SK-N-SH (cell line): ENCODE measurements at regions not wholly inside any gene's neighbourhood (a gene's known extent, or its start where the extent isn't known, plus 50 kb on each side); places are given as distances from the start of the nearest gene placed in this dataset.

Experiments used
- CTCF ChIA-PET: fragments of 300-600, 350-600 bp; formaldehyde crosslinking; extraction: SDS; loops from one replicate; lab custom pipeline; 2021; lab: Yijun Ruan, JAX
- POLR2A ChIA-PET: fragments of 350-600 bp; sonication (Branson Sonifier 250); formaldehyde crosslinking; extraction: SDS; loops from one replicate; lab custom pipeline; 2020; ENCODE audit warnings: antibody characterized with exemption, inconsistent platforms; lab: Yijun Ruan, JAX
- DNase-seq: peaks from one replicate; pipeline ENCODE4 v3.0.0; 2012
- H2AFZ ChIP-seq: fragments of 200-600 bp; sonication (generic); 2 replicates; pipeline ENCODE4 v1.8.1; 2016; ENCODE audit warnings: antibody characterized with exemption, mild to moderate bottlenecking, low read depth
- H3F3A ChIP-seq: fragments of 200-600 bp; sonication (generic); replicated peaks from 2 replicates; pipeline ENCODE3; 2016; ENCODE audit warnings: antibody characterized with exemption, mild to moderate bottlenecking; ENCODE audit not compliant: insufficient read depth
- H3K27ac ChIP-seq, 2 experiments: fragments of 200-500 bp in 1 of 2; fragments of 200-600 bp in 1 of 2; sonication (Bioruptor generic) in 1 of 2; sonication (generic), shearing (Covaris generic) in 1 of 2; 2 replicates each; pipeline versions ENCODE4 v1.5.1 to v1.6.1; 2014 to 2016; ENCODE audit warnings: low read depth in 2 of 2, inconsistent platforms in 1 of 2, low read length in 1 of 2, mild to moderate bottlenecking in 1 of 2, mixed read lengths in 1 of 2
- H3K27me3 ChIP-seq: fragments of 200-600 bp; sonication (generic), shearing (Covaris generic); 2 replicates; pipeline ENCODE4 v1.6.1; 2016; ENCODE audit warnings: mixed run types; ENCODE audit not compliant: insufficient read depth
- H3K36me3 ChIP-seq, 2 experiments: fragments of 200-500 bp in 1 of 2; fragments of 200-600 bp in 1 of 2; sonication (Bioruptor generic) in 1 of 2; sonication (generic) in 1 of 2; replicated peaks in 1 of 2; 2 replicates each; pipeline versions ENCODE3 to v1.5.1; 2014 to 2016; ENCODE audit warnings: low read length in 1 of 2, mild to moderate bottlenecking in 1 of 2; ENCODE audit not compliant: insufficient read depth in 2 of 2, control insufficient read depth in 1 of 2
- H3K4me1 ChIP-seq, 2 experiments: fragments of 200-500 bp in 1 of 2; fragments of 200-600 bp in 1 of 2; sonication (Bioruptor generic) in 1 of 2; sonication (generic), shearing (Covaris generic) in 1 of 2; 2 replicates each; pipeline versions ENCODE4 v1.5.1 to v1.6.1; 2014 to 2016; ENCODE audit warnings: low read depth in 1 of 2, low read length in 1 of 2, mixed run types in 1 of 2; ENCODE audit not compliant: insufficient read depth in 2 of 2, control insufficient read depth in 1 of 2
- H3K4me2 ChIP-seq: fragments of 200-600 bp; sonication (generic), shearing (Covaris generic); 2 replicates; pipeline ENCODE4 v1.6.1; 2017; ENCODE audit warnings: mixed run types
- H3K4me3 ChIP-seq, 2 experiments: fragments of 200-500 bp in 1 of 2; fragments of 200-600 bp in 1 of 2; sonication (Bioruptor generic) in 1 of 2; sonication (generic), shearing (Covaris generic) in 1 of 2; 2 replicates each; pipeline versions ENCODE4 v1.5.1 to v1.8.1; 2014 to 2016; ENCODE audit warnings: low read depth in 2 of 2, inconsistent platforms in 1 of 2, low read length in 1 of 2, mild to moderate bottlenecking in 1 of 2, mixed read lengths in 1 of 2, moderate library complexity in 1 of 2
- H3K79me2 ChIP-seq: fragments of 200-600 bp; sonication (generic); 2 replicates; pipeline ENCODE4 v1.8.1; 2017; ENCODE audit warnings: mild to moderate bottlenecking; ENCODE audit not compliant: insufficient read depth
- H3K9ac ChIP-seq: fragments of 200-600 bp; sonication (generic); 2 replicates; pipeline ENCODE4 v1.6.1; 2017; ENCODE audit warnings: mixed run types
- H3K9me2 ChIP-seq: fragments of 200-600 bp; sonication (generic); 2 replicates; pipeline ENCODE4 v1.6.1; 2017; ENCODE audit warnings: mixed run types
- H3K9me3 ChIP-seq: fragments of 200-600 bp; sonication (generic); 2 replicates; pipeline ENCODE4 v1.6.1; 2017; ENCODE audit warnings: mixed run types, mild to moderate bottlenecking, moderate library complexity
- H4K20me1 ChIP-seq: fragments of 200-600 bp; sonication (generic); 2 replicates; pipeline ENCODE4 v1.6.1; 2017; ENCODE audit warnings: mild to moderate bottlenecking, mixed run types; ENCODE audit not compliant: insufficient read depth
- CHD2 ChIP-seq: fragments of 150-350 bp; IDR thresholded peaks from 2 replicates; pipeline ENCODE4 v1.6.1; 2018; ENCODE audit warnings: low read length; ENCODE audit not compliant: partially characterized antibody
- EZH2phosphoT487 ChIP-seq: fragments of 200-600 bp; sonication (generic); IDR thresholded peaks from 2 replicates; pipeline ENCODE4 v1.6.1; 2017; ENCODE audit warnings: low read depth, mixed run types, mild to moderate bottlenecking, antibody characterized with exemption, moderate library complexity, borderline replicate concordance
- FOSL2 ChIP-seq: IDR thresholded peaks from 2 replicates; pipeline ENCODE4 v1.4.0; 2012; ENCODE audit warnings: low read depth, mild to moderate bottlenecking, moderate library complexity, borderline replicate concordance
- GABPA ChIP-seq: IDR thresholded peaks from 2 replicates; pipeline ENCODE4 v1.4.0; 2012; ENCODE audit warnings: low read depth, mild to moderate bottlenecking
- MXI1 ChIP-seq: IDR thresholded peaks from 2 replicates; pipeline ENCODE4 v1.6.1; 2012; ENCODE audit warnings: mild to moderate bottlenecking, low read depth, low read length, improper control_type of control experiment
- NFIC ChIP-seq: IDR thresholded peaks from 2 replicates; pipeline ENCODE4 v1.4.0; 2012; ENCODE audit warnings: borderline replicate concordance
- POLR2AphosphoS5 ChIP-seq: IDR thresholded peaks from 2 replicates; pipeline ENCODE4 v1.6.1; 2012; ENCODE audit warnings: low read depth, low read length
- RAD21 ChIP-seq: IDR thresholded peaks from 2 replicates; pipeline ENCODE4 v1.6.1; 2012; ENCODE audit warnings: mild to moderate bottlenecking, low read length
- RCOR1 ChIP-seq: fragments of 150-350 bp; IDR thresholded peaks from 2 replicates; pipeline ENCODE4 v1.6.1; 2017; ENCODE audit warnings: antibody characterized with exemption, low read length
- RXRA ChIP-seq: IDR thresholded peaks from 2 replicates; pipeline ENCODE4 v1.4.0; 2012; ENCODE audit warnings: low read depth, mild to moderate bottlenecking, borderline replicate concordance
- SIN3A ChIP-seq: IDR thresholded peaks from 2 replicates; pipeline ENCODE4 v1.6.1; 2012; ENCODE audit warnings: low read depth, mild to moderate bottlenecking, low read length, moderate library complexity, borderline replicate concordance
- SMC3 ChIP-seq: IDR thresholded peaks from 2 replicates; pipeline ENCODE4 v1.6.1; 2012; ENCODE audit warnings: low read depth, low read length, improper control_type of control experiment
- TAF1 ChIP-seq: IDR thresholded peaks from 2 replicates; pipeline ENCODE4 v1.6.1; 2012; ENCODE audit warnings: low read depth, mild to moderate bottlenecking, low read length, moderate library complexity, borderline replicate concordance
- TCF12 ChIP-seq: IDR thresholded peaks from 2 replicates; pipeline ENCODE4 v1.4.0; 2012
- TEAD4 ChIP-seq: IDR thresholded peaks from 2 replicates; pipeline ENCODE4 v1.4.0; 2012; ENCODE audit warnings: mild to moderate bottlenecking, borderline replicate concordance; ENCODE audit not compliant: insufficient read depth
- WGBS: methylation state at CpG from one replicate; pipeline ENCODE4 v1.1.6; 2017; ENCODE audit warnings: low lambda C conversion rate; 5-methylcytosine and 5-hydroxymethylcytosine counted together
- TF ChIP-seq, protein P1 (sequence below): IDR thresholded peaks from 2 replicates; pipeline ENCODE4 v1.4.0; 2012; ENCODE audit warnings: low read depth, borderline replicate concordance
- TF ChIP-seq, protein P2 (sequence below): IDR thresholded peaks from 2 replicates; pipeline ENCODE4 v1.4.0; 2012; ENCODE audit warnings: low read depth
- TF ChIP-seq, protein P3 (sequence below): fragments of 200-600 bp; sonication (generic); IDR thresholded peaks from 2 replicates; pipeline ENCODE4 v1.6.1; 2017; ENCODE audit warnings: antibody characterized with exemption, mild to moderate bottlenecking, moderate library complexity
- TF ChIP-seq, protein P4 (sequence below): fragments of 150-350 bp; IDR thresholded peaks from 2 replicates; pipeline ENCODE4 v1.6.1; 2017; ENCODE audit warnings: antibody characterized with exemption, low read length, low read depth, borderline replicate concordance
- TF ChIP-seq, protein P5 (sequence below): IDR thresholded peaks from 2 replicates; pipeline ENCODE4 v1.4.0; 2012; ENCODE audit warnings: low read depth, borderline replicate concordance

DNA sequence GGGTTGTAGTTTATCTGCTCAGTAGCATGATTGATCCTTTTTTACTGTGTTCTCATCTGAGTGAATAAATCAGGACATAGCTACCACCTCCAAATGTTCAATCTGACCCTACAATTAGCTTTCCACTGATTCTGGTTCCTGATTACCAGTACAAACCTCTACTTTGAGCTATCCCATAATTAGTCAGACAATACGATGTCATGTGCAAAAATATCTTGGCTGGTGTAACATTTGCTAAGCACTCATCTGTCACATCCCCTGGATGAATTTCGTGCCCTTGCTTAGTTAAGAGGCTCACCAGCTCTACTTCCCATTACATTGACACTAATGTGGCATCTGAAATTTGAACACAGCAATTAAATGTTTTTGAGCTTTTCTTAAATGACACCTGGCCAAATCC lies 1101.0 kb upstream of the PCDH7 start:
- CTCF ChIA-PET, result no interaction called here
- H3K27me3 ChIP-seq, result no peaks in the 10 kb centered on the region
- DNase-seq, result no peak
- no peaks in the 10 kb centered on the region for H3K36me3 ChIP-seq
- no peak overlapping the region for H3K27ac ChIP-seq
- H3K9ac ChIP-seq, result no peak overlapping the region
- H3F3A ChIP-seq, result no peaks in the 10 kb centered on the region
- H3K79me2 ChIP-seq, result no peaks in the 10 kb centered on the region
- no peaks in the 10 kb centered on the region for H3K4me1 ChIP-seq
- no peaks in the 10 kb centered on the region for H4K20me1 ChIP-seq
- 6% methylated on average over 2 of the region's 2 CpGs for WGBS
- H3K4me3 ChIP-seq, result no peak overlapping the region
- H3K9me2 ChIP-seq, result no peaks in the 10 kb centered on the region
- no peaks in the 10 kb centered on the region for H3K9me3 ChIP-seq
- no peak overlapping the region for H3K4me2 ChIP-seq
- no peak overlapping the region for H2AFZ ChIP-seq
- TF ChIP-seq RAD21 (no peak), TAF1 (no peak), RXRA (no peak), NFIC (no peak), GABPA (no peak), FOSL2 (no peak), SIN3A (no peak), POLR2AphosphoS5 (no peak), TEAD4 (no peak), TCF12 (no peak), SMC3 (no peak), MXI1 (no peak), RCOR1 (no peak), EZH2phosphoT487 (no peak), CHD2 (no peak)
- TF ChIP-seq, protein P1, sequence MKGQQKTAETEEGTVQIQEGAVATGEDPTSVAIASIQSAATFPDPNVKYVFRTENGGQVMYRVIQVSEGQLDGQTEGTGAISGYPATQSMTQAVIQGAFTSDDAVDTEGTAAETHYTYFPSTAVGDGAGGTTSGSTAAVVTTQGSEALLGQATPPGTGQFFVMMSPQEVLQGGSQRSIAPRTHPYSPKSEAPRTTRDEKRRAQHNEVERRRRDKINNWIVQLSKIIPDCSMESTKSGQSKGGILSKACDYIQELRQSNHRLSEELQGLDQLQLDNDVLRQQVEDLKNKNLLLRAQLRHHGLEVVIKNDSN, result no peak
- TF ChIP-seq, protein P2, sequence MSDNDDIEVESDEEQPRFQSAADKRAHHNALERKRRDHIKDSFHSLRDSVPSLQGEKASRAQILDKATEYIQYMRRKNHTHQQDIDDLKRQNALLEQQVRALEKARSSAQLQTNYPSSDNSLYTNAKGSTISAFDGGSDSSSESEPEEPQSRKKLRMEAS, result no peak
- TF ChIP-seq, protein P3, sequence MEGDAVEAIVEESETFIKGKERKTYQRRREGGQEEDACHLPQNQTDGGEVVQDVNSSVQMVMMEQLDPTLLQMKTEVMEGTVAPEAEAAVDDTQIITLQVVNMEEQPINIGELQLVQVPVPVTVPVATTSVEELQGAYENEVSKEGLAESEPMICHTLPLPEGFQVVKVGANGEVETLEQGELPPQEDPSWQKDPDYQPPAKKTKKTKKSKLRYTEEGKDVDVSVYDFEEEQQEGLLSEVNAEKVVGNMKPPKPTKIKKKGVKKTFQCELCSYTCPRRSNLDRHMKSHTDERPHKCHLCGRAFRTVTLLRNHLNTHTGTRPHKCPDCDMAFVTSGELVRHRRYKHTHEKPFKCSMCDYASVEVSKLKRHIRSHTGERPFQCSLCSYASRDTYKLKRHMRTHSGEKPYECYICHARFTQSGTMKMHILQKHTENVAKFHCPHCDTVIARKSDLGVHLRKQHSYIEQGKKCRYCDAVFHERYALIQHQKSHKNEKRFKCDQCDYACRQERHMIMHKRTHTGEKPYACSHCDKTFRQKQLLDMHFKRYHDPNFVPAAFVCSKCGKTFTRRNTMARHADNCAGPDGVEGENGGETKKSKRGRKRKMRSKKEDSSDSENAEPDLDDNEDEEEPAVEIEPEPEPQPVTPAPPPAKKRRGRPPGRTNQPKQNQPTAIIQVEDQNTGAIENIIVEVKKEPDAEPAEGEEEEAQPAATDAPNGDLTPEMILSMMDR, result no peak
- TF ChIP-seq, protein P4, sequence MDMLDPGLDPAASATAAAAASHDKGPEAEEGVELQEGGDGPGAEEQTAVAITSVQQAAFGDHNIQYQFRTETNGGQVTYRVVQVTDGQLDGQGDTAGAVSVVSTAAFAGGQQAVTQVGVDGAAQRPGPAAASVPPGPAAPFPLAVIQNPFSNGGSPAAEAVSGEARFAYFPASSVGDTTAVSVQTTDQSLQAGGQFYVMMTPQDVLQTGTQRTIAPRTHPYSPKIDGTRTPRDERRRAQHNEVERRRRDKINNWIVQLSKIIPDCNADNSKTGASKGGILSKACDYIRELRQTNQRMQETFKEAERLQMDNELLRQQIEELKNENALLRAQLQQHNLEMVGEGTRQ, result no peak
- TF ChIP-seq, protein P5, sequence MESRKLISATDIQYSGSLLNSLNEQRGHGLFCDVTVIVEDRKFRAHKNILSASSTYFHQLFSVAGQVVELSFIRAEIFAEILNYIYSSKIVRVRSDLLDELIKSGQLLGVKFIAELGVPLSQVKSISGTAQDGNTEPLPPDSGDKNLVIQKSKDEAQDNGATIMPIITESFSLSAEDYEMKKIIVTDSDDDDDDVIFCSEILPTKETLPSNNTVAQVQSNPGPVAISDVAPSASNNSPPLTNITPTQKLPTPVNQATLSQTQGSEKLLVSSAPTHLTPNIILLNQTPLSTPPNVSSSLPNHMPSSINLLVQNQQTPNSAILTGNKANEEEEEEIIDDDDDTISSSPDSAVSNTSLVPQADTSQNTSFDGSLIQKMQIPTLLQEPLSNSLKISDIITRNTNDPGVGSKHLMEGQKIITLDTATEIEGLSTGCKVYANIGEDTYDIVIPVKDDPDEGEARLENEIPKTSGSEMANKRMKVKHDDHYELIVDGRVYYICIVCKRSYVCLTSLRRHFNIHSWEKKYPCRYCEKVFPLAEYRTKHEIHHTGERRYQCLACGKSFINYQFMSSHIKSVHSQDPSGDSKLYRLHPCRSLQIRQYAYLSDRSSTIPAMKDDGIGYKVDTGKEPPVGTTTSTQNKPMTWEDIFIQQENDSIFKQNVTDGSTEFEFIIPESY, result no peak
- TF ChIP-seq, all 33 proteins: peak for 0
- POLR2A ChIA-PET, result no interaction called here
